HUES6 (cell line): ENCODE measurements at regions not wholly inside any gene's neighbourhood (a gene's known extent, or its start where the extent isn't known, plus 50 kb on each side); places are given as distances from the start of the nearest gene placed in this dataset.

ENCODE experiments used
- H3K27ac ChIP-seq: 2 replicates; pipeline ENCODE4 v1.7.0; 2013; ENCODE audit warnings: low read depth, mild to moderate bottlenecking, low read length, inconsistent platforms
- H3K27me3 ChIP-seq: 2 replicates; pipeline ENCODE4 v1.6.1; 2013; ENCODE audit warnings: low read length; ENCODE audit not compliant: control insufficient read depth, insufficient read depth
- H3K36me3 ChIP-seq: 2 replicates; pipeline ENCODE4 v1.6.1; 2013; ENCODE audit warnings: low read length; ENCODE audit not compliant: control insufficient read depth, insufficient read depth
- H3K4me1 ChIP-seq: 2 replicates; pipeline ENCODE4 v1.6.1; 2013; ENCODE audit warnings: low read length; ENCODE audit not compliant: control insufficient read depth, insufficient read depth
- H3K4me3 ChIP-seq: 2 replicates; pipeline ENCODE4 v1.5.1; 2013; ENCODE audit warnings: low read depth, low read length
- H3K9ac ChIP-seq: one replicate; pipeline ENCODE4 v1.6.1; 2013; ENCODE audit warnings: mild to moderate bottlenecking, low read length
- H3K9me3 ChIP-seq: 2 replicates; pipeline ENCODE4 v1.6.1; 2013; ENCODE audit warnings: low read depth, low read length; ENCODE audit not compliant: control insufficient read depth, insufficient read depth

- H3K4me3 ChIP-seq = no peak overlapping the region
- no peaks in the 10 kb centered on the region for H3K9me3 ChIP-seq
Observed at GRCh38 chr13:107258599-107259187, 690.8 kb upstream of the ARGLU1 start.

DNA sequence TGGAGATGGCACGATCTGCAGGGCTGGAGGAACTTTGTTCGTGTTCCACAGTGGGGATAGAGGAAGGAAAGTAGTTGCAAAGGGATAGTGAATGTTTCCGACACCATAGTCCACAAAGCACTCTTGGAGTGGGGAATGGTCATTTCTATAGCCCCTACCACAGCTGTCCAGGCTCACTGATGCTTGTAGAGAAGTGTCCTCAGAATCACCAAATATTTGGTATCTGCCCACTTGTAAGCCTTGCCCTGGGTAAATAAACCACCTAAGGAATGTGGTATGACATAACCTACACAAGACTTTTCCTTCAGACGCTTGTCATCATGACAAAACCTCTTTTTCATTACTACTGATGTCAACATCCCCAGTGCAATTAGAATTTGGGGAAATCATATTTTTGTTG lies 686.5 kb upstream of the ARGLU1 start:
- Histone ChIP-seq H3K4me1 (peaks cover 7% of the 10 kb centered on the region; the same call in 1 of the 2 replicates), H3K4me3 (no peak overlapping the region), H3K9ac (no peak overlapping the region), H3K27ac (no peak overlapping the region), H3K9me3 (no peaks in the 10 kb centered on the region), H3K27me3 (no peaks in the 10 kb centered on the region), H3K36me3 (no peaks in the 10 kb centered on the region)

More at GRCh38 chr13:107258599-107259187, 690.8 kb upstream of the ARGLU1 start:
- Histone ChIP-seq H3K36me3 (no peaks in the 10 kb centered on the region), H3K27me3 (no peaks in the 10 kb centered on the region), H3K27ac (no peak overlapping the region), H3K4me1 (no peaks in the 10 kb centered on the region), H3K9ac (no peak overlapping the region)

DNA sequence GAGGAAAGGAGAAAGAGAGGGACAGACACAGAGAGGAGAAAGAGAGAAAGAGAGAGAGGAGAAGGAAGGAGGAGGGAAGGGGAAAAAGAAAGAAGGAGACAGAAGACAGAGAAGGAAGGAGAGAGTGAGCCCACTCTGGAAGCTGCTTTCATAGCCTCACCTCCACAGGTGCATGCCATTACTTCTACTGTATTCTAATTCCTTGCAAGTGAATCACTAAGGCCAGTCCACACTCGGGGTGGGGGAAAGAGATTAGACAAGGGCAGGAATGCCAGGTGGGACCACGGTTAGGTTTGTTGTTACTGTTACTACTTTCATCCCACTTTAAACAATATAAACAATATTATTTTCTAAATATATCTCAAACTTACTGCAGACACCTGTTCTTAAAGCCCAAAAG lies 684.5 kb upstream of the ARGLU1 start:
- peaks cover 7% of the 10 kb centered on the region; the same call in 1 of the 2 replicates for H3K4me1 ChIP-seq
- H3K4me3 ChIP-seq = no peak overlapping the region
- no peaks in the 10 kb centered on the region for H3K27me3 ChIP-seq
- no peaks in the 10 kb centered on the region for H3K36me3 ChIP-seq
- H3K27ac ChIP-seq = no peak overlapping the region
- no peak overlapping the region for H3K9ac ChIP-seq
- H3K9me3 ChIP-seq = no peaks in the 10 kb centered on the region

DNA sequence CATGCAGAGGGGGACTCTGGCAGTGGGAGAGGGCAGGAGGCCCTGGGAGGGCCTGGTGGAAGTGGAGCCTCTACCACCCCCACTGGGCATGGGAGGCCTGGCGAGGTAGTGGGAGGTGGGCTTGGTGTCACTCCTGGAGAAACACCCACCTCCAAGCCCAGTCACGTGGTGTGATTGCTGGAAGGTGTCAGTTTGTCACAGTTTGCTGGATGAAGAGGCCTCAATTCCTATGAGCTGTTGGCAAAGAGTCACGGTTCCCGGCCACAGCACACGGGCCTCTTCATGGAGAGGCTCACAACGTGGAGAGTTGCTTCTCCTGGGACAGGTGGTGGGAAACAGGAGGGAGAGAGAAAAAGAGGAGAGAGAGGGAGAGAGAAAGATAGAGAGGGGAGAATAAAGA lies 684.1 kb upstream of the ARGLU1 start:
- no peak overlapping the region for H3K4me3 ChIP-seq
- no peaks in the 10 kb centered on the region for H3K27me3 ChIP-seq
- no peaks in the 10 kb centered on the region for H3K36me3 ChIP-seq
- peaks cover 7% of the 10 kb centered on the region; the same call in 1 of the 2 replicates for H3K4me1 ChIP-seq
- no peaks in the 10 kb centered on the region for H3K9me3 ChIP-seq
- H3K27ac ChIP-seq = no peak overlapping the region
- H3K9ac ChIP-seq = no peak overlapping the region

DNA sequence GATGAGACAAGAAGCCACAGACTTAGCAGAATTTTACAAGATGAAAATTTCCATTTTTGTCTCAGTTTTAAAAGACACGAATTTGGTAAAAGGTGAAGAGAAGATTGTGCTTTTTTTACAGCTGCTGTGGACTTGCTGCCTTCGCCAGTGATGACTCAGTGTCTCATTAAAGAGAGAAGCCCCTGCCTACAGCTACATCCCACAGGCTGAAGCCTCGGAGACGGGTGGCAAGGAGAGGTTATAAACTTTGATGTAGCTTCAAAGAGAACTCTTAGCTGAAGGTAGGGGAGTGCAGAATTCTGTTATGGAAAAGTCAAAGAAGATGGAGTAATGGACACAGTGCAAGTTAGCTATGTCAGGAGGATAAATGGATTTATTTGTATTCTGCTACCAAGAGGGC lies 683.4 kb upstream of the ARGLU1 start:
- Histone ChIP-seq H3K4me1 (peaks cover 7% of the 10 kb centered on the region; the same call in 1 of the 2 replicates), H3K27me3 (no peaks in the 10 kb centered on the region), H3K9me3 (no peaks in the 10 kb centered on the region), H3K36me3 (no peaks in the 10 kb centered on the region), H3K9ac (no peak overlapping the region), H3K4me3 (no peak overlapping the region), H3K27ac (no peak overlapping the region)

GRCh38 chr13:107250628-107251027 lies 682.7 kb upstream of the ARGLU1 start:
- H3K9me3 ChIP-seq = no peaks in the 10 kb centered on the region
- no peak overlapping the region for H3K4me3 ChIP-seq

GRCh38 chr13:107244241-107244640 lies 676.3 kb upstream of the ARGLU1 start:
- Histone ChIP-seq H3K9me3 (no peaks in the 10 kb centered on the region), H3K4me3 (no peak overlapping the region), H3K36me3 (no peaks in the 10 kb centered on the region), H3K27me3 (no peaks in the 10 kb centered on the region), H3K4me1 (no peaks in the 10 kb centered on the region), H3K27ac (no peak overlapping the region), H3K9ac (no peak overlapping the region)

More at GRCh38 chr13:107250628-107251027, 682.7 kb upstream of the ARGLU1 start:
- H3K27ac ChIP-seq = no peak overlapping the region
- no peak overlapping the region for H3K9ac ChIP-seq
- peaks cover 7% of the 10 kb centered on the region; the same call in 1 of the 2 replicates for H3K4me1 ChIP-seq
- no peaks in the 10 kb centered on the region for H3K27me3 ChIP-seq
- no peaks in the 10 kb centered on the region for H3K36me3 ChIP-seq

- Histone ChIP-seq H3K27ac (no peak overlapping the region), H3K4me3 (no peak overlapping the region), H3K36me3 (no peaks in the 10 kb centered on the region), H3K27me3 (no peaks in the 10 kb centered on the region), H3K9me3 (no peaks in the 10 kb centered on the region), H3K9ac (no peak overlapping the region), H3K4me1 (no peaks in the 10 kb centered on the region)
Observed at GRCh38 chr13:107242138-107242537, 674.2 kb upstream of the ARGLU1 start.

DNA sequence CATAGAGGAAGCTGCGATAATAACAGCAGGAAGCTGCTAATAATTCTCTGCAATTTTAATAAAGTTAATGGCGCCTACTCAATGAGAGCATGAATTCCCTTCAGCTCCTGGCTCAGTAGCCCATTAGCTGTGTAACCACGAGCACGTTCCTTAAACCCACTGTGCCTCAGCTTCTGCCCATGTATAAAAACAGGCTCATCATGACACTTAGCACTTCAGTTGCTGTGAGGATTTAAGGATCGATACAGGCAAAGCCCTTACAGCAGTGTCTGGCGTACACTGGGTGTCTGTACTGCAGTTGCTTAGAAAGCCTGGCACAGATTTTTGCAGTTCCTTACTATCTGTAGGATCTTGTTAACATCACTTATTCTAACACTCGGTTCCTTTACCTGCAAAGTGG lies 673.4 kb upstream of the ARGLU1 start:
- Histone ChIP-seq H3K9me3 (no peaks in the 10 kb centered on the region), H3K4me1 (no peaks in the 10 kb centered on the region), H3K27ac (no peak overlapping the region), H3K4me3 (no peak overlapping the region), H3K27me3 (no peaks in the 10 kb centered on the region), H3K36me3 (no peaks in the 10 kb centered on the region), H3K9ac (no peak overlapping the region)

GRCh38 chr13:107239213-107239612 lies 671.3 kb upstream of the ARGLU1 start:
- Histone ChIP-seq H3K36me3 (no peaks in the 10 kb centered on the region), H3K4me3 (no peak overlapping the region), H3K9ac (no peak overlapping the region), H3K27me3 (no peaks in the 10 kb centered on the region), H3K27ac (no peak overlapping the region), H3K4me1 (no peaks in the 10 kb centered on the region), H3K9me3 (no peaks in the 10 kb centered on the region)

DNA sequence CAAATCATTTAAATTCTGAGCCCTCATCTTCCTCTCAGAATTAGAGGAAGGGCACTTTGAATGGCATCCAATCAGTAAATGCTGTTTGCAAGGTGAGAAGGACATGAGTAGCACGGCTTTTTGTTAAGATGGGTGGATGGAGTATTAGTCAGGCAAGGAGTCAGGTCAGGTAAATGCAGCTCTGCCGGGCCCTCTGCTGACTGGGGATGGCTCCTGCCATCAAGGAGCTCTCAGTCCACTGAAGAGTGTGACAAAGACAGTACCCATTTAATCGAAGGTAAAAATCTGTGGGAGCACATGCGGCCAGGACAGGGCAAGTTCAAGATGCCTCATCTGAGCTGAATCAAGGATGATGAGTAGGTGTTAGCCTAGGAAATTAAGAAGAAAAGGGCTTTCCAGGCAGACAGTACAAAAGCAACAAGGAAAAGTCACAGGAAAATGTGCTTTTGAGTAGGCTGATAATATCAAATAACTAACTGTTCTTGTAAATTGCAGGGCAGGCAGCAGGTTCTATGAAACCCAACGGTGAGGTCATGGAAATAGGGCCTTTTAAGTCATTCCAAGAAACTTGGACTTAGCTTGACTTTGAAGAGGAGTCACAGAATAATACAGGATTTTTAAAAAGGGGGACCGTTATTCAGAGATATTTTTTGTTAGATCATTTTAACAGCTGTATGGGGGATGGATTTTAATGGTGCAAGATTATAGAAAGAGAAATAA lies 670.5 kb upstream of the ARGLU1 start:
- H3K4me3 ChIP-seq = no peak overlapping the region
- H3K36me3 ChIP-seq = no peaks in the 10 kb centered on the region
- no peaks in the 10 kb centered on the region for H3K9me3 ChIP-seq
- no peaks in the 10 kb centered on the region for H3K27me3 ChIP-seq
- H3K4me1 ChIP-seq = no peaks in the 10 kb centered on the region
- no peak overlapping the region for H3K9ac ChIP-seq
- H3K27ac ChIP-seq = no peak overlapping the region
